ENCODE measurements at regions not wholly inside any gene's neighbourhood (a gene's known extent, or its start where the extent isn't known, plus 50 kb on each side); places are given as distances from the start of the nearest gene placed in this dataset.

DNA sequence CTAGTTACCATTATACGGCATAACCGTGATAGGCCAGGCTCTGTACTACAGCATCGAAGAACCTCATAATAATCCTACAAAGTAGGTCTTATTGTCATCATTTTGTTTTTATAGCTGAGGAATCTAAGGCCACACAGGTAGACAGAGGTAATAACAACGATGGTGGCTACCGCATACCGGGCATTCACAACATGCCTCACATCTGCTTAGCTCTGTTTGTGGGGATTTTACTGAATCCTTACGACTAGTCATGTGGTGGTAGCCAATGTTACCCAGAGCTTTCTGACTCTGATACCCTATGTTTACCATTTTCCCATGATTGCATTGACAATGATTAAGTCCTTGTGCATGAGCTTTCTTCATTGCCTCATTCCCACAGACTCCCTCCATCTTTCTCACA lies 269.4 kb downstream of the TCF7L2 start:
- DNase-seq, result no peak

DNA sequence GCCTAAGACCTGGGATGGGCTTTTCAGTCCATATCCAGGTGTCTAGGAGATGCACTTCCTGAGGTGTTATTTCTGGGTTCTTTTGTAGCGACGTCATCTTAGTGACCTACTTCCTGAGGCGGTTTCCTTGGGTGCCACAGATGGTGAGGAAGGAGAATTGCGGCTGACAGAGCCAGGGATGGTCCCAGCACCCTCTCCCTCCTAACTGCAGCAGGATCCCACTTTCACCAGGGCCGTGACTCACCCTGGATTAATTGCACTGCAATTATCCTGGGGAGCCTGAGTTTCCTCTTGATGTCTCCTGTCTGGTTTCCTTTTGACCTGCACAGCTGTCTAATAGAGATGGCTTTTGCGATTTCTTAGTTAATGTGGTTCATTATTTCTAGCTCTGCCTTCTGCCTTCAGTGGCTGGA lies 271.7 kb downstream of the TCF7L2 start:
- DNase-seq, result no peak

DNA sequence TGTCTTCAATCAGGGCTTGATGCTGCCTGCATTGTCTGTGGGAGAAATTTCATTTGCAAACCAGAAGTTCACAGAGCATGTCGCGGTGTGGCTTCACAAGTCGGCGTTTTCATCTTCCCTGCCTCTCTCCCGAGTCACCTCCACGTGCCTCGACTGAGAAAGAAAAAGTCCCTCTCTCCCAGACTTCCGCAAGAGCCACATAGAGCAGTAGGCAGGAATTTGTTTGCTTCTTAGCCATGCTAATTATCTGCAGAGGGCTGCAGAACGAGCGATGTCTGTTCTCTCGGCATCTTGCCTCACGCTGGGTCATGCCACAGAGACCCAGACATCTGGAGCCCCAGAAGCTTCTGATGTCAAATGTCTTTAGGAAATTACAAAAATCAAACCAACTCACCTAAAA lies 272.2 kb downstream of the TCF7L2 start:
- DNase-seq, result no peak

DNA sequence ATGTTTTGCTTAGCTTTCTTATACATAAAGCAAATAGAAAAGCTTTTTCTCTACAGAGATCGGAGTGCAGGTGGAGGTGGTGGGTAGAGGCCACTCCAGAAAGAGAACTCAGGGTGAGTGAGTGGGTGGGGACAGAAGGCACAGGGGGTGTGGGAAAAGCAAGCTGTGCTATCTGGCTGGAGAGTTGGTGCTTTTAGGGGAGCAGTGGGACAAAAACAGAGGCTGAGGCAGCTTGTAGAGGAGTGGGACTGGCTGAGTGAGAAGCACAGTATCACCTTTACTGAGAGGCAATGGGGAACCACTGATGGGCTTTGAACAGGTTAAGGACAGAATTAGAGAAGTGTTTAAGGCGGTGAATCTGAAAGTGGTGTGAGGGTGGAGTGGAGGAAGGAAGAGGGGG lies 275.3 kb downstream of the TCF7L2 start:
- DNase-seq, result no peak

DNA sequence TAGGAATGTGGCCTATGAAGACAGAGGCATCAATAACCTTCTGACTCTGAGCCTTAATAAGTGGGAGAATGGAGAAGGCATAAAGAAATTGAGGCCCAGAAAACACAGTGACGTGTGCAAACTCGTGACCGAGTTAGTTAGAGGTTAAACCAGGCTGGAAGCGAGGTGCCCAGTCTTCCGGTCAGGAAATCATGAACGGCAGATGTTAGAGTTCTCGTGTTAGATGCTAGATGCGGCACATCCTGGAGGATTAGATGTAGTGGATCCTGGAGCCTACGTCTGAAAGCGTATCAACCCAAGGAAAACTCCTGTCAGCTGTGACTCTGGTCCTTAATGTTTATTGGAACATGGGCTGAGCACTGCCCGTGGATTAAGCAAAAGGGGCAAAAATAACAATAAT lies 275.9 kb downstream of the TCF7L2 start:
- no peak for DNase-seq

DNA sequence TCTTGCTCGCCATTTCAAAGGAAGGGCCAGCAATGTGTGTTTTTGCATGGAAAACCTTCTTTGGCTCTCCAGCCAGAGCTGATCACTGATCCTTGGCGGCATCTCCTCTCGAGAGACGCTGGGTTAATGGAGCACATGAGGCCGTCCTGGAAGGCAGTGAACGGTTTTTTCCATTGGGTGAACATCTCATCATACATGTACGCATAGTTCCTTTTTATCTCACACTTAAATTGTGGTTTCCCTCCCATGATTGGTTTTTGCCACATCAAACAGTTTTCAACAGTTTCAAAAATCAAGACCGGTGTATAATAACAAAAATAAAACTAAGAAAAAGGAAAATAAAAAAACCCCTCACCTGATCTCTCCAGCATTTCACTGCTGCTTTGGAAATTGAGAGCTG lies 276.4 kb downstream of the TCF7L2 start:
- DNase-seq, result no peak

DNA sequence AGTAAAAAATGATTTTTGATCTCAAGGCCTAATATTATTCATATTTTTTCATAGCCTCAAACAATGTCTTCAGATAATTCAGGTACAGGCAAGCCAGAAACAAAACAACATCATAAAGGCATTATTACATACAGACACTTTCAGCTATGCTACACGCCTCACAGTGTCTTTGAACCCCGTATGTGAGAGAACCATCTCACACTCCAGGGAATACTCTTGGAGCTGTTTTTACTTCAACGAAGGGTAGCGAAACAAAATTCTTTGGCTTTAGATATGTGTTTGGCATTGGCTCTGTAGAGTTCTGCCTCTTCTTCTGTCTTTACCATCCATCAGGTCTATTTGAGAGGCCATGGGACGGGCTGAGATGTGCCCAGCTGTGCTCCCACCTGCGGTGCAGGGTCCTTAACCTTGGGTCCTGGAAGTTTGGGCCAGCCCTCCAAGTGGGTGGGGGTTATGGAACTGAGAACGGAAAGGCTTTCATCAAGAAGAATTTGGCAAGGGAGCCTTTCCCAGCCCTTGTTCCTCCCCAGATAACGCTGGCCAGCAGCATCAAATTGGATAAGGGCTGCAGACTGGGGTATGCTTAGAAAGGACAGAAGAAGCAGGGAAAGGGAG lies 276.9 kb downstream of the TCF7L2 start:
- DNase-seq, result no peak

DNA sequence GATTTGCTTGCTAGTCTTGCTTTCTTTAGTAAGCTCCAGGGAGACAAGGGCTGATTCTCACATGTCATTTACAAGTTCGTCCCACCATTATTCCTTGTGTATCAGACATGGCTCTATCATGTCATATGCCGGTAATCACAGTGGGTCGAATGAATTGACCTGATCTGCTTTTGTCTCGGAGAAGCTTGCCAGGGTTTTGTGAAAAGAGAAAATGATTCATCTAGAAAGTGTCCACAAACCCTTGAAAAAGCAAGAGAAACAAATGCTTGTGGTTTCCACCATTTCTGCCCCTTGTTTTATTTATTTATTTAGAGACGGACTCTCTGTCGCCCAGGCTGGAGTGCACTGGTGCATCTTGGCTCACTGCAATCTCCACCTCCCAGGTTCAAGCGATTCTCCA lies 278.5 kb downstream of the TCF7L2 start:
- no peak for DNase-seq

DNA sequence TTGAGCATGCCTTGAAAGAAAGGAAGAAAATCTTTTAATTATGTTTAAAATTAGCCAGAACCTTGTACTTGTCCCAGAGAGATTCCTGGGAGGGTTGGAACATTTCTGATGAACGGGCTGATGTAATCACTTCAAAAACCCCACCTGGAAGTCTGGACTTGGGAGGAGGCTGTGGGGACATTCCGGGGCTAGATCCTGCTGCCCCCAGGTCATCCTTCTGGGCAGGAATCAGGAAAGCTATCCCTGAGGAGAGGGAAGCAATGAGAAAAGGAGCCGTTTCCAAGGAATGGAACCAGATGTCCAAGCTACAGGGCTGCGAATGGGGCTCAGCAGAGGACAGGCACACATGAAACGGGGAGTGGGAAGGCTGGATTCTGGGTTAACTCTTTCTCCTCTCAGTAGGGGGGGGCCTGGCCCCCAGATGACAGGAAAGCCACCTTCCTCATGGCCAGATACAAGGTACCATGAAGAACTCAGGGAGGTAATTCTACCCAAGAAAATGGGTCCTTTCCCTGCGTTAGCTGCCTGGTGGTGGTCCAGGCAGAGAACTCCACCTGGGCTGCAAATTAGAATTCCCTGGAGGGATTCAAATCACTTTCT lies 280.1 kb downstream of the TCF7L2 start:
- no peak for DNase-seq

DNA sequence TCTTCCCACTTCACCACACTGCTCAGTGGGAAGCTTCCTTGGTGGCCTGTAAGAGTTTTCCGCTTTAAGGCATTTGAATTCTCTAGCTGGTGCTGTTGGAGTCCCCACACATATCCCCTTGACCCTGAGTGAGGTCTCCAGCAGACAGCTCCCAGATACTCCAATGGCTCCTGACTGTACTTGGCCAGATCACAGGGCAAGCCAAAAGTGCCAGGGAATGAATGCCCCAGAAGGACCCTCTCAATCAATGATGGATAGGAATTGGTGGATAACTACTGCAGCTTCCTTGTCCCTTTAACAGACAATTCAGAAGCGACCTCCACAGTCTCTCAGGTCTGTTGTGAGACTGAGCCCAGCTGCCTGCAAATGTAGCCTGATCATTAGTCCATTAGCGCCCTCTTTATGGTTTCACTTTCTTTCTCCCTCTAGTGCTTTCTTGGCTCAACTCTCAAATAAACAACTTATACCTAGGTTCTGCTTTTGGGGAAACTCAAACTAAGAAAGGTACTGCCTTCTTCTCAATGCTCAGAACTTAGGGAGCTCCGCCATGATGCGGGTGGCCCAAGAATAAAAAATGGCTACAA lies 283.0 kb downstream of the TCF7L2 start:
- no peak for DNase-seq

DNA sequence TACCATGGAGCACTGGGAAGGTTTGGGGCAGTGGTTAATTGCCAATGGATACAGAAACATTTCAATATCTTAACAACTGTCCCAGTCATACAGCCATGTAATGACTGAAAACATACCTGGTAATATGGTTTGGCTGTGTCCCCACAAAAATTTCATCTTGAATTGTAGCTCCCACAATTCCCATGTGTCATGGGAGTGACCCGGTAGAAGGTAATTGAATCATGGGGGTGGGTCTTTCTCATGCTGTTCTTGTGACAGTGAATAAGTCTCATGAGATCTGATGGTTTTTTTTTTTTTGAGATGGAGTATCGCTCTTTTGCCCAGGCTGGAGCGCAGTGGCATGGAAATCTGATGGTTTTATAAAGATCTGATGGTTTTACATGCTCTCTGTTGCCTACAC lies 284.4 kb downstream of the TCF7L2 start:
- DNase-seq, result no peak

DNA sequence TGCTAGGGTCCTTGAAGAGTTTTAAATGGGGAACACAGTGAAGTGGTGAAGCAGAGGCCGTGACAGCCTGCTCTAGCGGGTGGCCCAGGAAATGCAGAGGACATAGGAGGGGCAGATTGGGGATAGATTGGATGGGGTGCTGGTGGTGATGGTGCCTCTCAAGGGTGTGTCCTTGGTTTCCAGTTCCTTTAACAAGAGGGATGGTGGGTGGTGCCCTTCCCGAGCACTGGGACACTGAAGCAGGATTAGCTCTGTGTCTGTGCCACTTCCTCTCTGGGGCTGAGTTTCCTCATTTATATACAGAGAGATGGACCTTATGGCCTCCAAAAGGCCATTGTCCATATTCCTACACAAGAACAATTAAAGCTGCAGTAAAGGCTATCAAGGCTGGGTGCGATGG lies 285.5 kb downstream of the TCF7L2 start:
- no peak for DNase-seq

DNA sequence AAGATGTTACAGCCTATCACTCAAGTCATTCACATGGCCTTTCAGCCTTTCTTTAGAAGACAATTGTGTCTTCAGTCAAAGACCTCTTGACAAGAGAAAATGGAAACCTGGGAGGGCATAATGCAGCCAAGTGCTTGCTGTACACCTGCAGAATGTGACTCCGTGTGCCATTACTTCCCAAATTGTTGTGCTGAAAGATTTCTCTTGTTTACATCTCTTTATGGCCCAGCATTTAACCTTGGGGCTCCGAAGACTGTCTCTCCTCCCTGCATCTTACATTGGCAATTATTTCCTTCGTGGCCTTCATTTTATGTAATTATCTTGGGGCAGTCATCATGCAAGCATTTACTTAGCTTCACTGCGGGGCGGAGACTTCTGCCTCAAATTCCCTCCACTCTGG lies 287.0 kb downstream of the TCF7L2 start:
- no peak for DNase-seq

DNA sequence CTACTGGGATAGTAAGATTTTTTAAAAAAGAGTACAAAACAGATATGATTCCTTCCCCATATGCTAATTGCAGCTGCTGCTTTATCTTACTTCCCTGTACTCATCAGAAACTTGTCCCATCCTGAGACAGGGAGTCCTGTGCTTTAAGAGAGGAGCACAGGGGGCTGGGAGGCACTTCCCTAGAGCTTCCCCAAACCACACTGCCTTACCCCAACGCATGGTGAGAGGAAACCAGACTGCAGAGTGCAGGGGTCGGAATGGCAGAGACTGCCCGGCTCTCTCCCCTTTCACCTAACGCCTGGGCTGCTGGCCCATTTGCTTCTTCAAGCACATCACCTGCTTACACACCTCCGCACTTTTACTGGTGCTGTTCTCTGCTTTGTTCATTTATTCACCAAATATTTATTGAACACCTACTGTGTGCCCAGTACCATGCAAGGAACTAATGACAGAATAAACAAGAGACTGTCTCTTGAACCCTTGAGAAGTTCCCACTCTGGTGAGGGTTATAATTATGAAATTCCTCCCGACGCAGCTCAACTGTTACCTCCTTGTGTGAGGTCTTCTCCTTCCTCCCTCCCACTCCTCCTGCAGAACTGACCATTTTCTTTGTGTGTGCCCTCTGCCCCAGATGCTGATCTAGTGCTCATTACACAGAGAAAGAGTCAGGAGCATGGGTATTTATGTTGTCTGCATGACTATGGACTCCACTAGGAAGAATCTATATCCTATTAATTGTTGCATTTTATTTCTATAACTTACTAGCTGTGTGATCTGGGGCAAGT lies 289.7 kb downstream of the TCF7L2 start:
- DNase-seq, result no peak

DNA sequence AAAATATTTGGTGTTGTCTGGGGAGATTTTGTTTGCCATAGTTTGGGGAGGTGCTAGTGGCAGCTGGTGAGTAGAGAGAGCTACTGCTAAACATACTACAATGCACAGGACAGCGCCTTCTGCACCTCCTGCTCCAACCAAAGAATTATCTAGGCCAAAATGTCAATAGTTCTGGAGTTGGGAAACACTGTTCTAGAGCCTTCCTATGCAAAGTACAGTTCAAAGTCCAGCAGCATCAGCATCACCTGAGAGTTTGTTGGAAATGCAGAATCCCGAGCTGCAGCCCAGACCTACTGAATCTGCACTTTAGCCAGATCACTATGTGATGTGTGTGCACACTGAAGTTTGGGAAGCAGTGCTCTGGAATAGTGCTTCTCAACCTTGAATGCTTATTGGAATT lies 290.7 kb downstream of the TCF7L2 start:
- DNase-seq, result no peak

DNA sequence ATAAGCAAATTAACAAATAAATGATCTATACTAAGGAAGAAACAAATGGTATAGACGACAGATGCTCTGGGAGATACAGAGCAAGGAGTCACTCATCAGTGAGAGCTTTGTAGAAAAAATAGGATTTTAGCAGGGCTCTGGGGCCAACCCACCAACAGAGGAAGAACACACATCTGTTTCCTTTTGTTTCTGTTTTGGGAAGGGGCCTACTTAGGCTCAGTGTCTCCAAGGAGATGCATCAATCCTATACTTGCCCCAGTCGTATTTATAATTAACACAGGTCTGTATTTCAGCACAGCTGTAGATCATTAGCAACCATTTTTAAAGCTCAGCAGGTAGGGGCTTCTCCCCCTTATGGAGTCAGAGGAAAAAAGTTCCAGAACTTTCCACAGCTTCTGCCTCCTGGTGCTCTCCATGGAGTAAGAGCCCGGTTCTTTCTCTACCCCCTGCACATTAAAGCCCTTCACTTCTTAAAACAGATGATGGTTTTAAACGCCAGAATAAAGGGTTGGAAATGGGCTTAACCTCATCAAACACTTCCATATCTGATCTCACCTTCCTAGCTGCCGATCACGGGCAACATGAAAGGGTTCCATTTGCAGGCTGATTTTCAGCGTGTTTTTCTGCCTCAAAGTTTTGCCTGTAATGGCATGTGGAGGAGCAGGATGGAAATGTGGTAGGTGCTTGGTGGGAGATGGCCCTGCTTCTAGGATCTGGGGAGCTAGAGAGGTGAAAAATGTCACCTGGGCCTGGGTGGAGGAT lies 291.7 kb downstream of the TCF7L2 start:
- no peak for DNase-seq

DNA sequence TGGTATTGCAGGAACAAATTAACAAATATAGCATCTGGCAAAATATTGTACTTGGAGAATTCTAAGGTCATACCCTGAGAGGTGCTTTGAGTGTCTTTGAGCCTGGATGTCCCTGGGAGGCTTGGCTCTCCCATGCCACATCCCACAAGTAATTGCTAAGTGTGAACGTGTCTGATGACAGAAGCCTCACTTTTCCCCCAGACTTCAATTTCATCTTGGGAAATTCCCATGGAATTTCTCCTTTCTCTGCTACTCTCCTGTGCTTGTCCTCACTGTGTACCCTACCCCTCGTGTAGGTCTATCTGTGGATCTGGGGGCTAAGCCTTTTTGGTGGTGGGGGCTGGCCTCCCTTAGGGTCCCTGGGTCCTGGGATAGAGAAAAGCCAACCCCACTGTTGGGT lies 293.3 kb downstream of the TCF7L2 start:
- DNase-seq, result no peak

DNA sequence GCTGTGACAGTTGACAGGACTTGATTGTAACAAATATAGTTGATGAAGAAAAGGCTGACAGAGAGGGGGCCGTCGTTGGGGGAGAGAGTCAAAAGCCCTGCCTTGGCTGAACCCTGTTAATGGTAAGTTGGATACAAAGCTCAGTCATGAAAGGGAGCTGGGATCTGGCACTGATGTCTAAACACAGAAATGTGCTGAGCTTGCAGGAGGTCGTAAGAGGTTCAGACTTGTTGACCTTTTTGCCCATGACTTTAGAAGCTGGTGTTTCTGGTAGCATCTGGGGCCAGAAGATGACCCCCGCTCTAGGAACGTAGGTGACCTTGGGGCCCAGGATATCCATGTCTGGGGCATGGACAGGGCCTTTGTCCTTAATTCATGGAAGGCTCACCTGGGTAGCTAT lies 294.7 kb downstream of the TCF7L2 start:
- DNase-seq, result no peak

DNA sequence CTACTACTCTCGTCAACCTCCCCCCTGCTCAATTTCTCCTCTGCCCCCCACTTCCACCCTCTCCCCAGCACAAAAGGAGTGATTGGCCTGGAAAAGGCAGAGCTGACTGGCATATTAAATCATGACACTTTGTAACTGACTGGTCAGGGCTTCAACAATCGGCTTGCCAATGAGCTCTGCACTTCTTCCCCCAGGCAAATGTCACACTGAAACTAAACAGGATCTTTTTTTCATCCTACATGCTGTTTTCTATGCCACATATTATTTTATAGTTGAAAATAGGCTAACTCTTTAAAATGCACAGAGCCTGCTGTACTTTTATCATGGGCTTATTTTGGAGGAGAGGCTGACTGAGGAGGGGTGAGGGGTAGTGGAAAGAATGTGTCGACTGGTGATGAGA lies 295.2 kb downstream of the TCF7L2 start:
- DNase-seq, result no peak

DNA sequence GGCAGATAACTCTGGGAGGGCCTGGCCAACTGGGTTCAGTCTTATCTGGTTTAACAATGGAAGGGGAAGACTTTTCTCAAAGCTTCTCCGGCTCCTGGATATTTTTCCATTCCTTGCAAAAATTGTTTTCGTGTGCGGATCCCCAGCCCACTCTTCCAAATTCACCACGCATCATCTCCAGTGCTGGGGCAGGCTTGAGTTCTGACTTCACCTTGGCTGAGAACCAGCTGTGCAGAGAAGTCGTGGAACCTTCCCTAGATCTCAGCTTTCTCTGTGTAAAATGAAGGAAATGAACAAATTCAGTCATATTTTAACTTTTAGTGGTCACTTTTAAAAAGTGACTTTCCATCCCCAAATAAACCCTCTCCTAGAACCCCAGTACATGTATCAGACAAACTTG lies 297.0 kb downstream of the TCF7L2 start:
- DNase-seq, result no peak

DNA sequence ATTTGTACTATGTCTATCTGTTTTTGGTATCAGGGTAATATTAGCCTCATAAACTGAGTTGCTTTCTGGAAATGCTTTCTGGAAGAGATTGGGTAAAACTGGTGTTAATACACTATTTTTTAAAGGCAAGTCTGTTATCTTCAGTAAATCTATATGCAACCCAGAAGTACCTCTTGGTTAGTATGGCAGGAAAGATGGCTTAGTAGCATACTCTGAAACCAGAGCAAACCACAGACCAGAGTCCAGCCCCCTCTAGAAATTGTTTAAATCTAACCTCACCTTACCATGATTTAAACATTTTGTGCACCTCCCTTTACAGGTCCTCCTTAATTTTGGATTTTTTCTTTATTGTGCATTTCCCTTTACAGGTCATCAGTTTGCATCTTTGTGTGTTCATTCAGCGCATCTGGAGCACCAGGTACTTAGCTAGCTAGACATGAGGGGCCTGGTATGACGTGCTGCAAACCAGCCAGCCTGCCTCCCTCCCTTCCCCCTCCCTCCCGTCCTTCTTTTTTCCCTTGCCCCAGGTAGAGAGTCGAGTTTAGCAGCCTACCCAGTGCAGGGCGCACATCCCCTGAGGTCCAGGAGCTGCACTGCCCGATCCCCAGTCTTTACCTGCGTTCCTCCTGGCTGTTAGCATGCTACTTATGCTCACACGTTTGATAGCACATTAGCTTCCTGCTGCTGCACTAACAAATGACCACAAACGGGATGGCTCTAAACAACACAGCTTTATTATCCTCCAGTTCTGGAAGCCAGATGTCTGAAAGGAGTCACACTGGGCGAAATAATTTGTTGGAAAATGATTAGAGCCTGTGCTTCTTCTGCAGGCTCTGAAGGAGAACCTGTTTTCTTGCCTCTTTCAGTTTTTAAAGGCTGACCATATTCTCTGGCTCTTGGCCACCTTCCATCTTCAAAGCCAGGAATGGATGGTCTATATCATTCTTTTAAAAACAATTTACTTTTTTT lies 299.9 kb upstream of the HABP2 start:
- no peak for DNase-seq
